ENCODE measurements at regions not wholly inside any gene's neighbourhood (a gene's known extent, or its start where the extent isn't known, plus 50 kb on each side); places are given as distances from the start of the nearest gene placed in this dataset.

DNA sequence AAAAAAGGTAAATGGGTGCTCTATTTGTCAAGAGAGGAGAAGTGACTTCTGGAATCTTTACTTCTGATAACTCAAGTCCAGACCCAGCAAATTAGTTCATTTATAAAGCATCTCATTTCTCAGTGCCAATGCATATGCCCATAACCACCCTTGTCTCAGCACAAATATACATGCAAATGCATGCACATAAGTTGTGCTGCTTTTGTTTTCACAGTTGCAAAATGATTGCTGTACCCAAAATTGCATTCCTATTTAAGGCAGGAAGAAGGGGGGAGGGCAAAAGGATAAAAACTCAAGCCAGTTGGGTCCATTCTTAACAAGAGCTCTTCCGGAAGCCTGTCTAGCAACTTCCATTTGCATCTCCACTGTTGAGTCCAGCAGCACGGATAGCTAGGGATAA, 61.3 kb upstream of the FAM20A start:
- TF ChIP-seq ZBTB7A (IDR thresholded peaks at IDR 0.05; ENCODE audit: low read depth), result no peak
- TF ChIP-seq, protein P1, sequence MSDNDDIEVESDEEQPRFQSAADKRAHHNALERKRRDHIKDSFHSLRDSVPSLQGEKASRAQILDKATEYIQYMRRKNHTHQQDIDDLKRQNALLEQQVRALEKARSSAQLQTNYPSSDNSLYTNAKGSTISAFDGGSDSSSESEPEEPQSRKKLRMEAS (IDR thresholded peaks at IDR 0.05), result no peak
- no peak for TF ChIP-seq NFIC (IDR thresholded peaks at IDR 0.05)
- no peak for TF ChIP-seq EP300 (IDR thresholded peaks at IDR 0.05; ENCODE audit: borderline replicate concordance)
- TF ChIP-seq EGR1 (IDR thresholded peaks at IDR 0.05), result no peak
- TF ChIP-seq YY1 (IDR thresholded peaks at IDR 0.05; ENCODE audit: low read depth), result no peak
- no peak for TF ChIP-seq TAF1 (IDR thresholded peaks at IDR 0.05; ENCODE audit: low read depth)
- TF ChIP-seq TCF12 (IDR thresholded peaks at IDR 0.05; ENCODE audit: low read depth), result no peak
- no peak for TF ChIP-seq CEBPB (IDR thresholded peaks at IDR 0.05)
- TF ChIP-seq CREB1 (IDR thresholded peaks at IDR 0.05; ENCODE audit: low read depth), result no peak
- no peak for TF ChIP-seq FOXM1 (IDR thresholded peaks at IDR 0.05; ENCODE audit: borderline replicate concordance, low read depth)
- TF ChIP-seq, protein P2, sequence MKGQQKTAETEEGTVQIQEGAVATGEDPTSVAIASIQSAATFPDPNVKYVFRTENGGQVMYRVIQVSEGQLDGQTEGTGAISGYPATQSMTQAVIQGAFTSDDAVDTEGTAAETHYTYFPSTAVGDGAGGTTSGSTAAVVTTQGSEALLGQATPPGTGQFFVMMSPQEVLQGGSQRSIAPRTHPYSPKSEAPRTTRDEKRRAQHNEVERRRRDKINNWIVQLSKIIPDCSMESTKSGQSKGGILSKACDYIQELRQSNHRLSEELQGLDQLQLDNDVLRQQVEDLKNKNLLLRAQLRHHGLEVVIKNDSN (IDR thresholded peaks at IDR 0.05), result no peak
- no peak for TF ChIP-seq RAD21 (IDR thresholded peaks at IDR 0.05; ENCODE audit: low read depth)
- TF ChIP-seq, protein P3, sequence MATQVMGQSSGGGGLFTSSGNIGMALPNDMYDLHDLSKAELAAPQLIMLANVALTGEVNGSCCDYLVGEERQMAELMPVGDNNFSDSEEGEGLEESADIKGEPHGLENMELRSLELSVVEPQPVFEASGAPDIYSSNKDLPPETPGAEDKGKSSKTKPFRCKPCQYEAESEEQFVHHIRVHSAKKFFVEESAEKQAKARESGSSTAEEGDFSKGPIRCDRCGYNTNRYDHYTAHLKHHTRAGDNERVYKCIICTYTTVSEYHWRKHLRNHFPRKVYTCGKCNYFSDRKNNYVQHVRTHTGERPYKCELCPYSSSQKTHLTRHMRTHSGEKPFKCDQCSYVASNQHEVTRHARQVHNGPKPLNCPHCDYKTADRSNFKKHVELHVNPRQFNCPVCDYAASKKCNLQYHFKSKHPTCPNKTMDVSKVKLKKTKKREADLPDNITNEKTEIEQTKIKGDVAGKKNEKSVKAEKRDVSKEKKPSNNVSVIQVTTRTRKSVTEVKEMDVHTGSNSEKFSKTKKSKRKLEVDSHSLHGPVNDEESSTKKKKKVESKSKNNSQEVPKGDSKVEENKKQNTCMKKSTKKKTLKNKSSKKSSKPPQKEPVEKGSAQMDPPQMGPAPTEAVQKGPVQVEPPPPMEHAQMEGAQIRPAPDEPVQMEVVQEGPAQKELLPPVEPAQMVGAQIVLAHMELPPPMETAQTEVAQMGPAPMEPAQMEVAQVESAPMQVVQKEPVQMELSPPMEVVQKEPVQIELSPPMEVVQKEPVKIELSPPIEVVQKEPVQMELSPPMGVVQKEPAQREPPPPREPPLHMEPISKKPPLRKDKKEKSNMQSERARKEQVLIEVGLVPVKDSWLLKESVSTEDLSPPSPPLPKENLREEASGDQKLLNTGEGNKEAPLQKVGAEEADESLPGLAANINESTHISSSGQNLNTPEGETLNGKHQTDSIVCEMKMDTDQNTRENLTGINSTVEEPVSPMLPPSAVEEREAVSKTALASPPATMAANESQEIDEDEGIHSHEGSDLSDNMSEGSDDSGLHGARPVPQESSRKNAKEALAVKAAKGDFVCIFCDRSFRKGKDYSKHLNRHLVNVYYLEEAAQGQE (IDR thresholded peaks at IDR 0.05; ENCODE audit: low read depth), result no peak
- no peak for TF ChIP-seq TEAD4 (IDR thresholded peaks at IDR 0.05)

DNA sequence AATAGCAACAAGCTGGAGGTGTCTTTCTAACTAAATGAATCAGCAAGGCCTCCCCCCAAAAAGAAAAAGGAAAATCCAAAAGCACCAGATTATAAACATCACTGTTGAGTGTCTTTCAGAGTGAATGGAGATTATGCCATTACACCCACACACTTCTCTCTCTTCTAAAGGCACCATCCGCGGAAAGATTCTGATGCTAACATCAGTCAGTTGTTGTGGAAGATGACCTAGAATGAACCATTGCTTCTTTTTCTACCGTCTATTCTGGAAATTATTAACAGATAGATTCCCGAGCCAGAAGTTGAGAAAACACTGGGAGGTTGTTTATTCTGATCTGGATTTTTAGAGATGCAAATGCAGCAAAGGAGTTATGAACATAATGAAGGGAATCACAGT, 60.9 kb upstream of the FAM20A start:
- TF ChIP-seq CREB1 (IDR thresholded peaks at IDR 0.05; ENCODE audit: low read depth), result no peak
- TF ChIP-seq NFIC (IDR thresholded peaks at IDR 0.05), result no peak
- TF ChIP-seq EP300 (IDR thresholded peaks at IDR 0.05; ENCODE audit: borderline replicate concordance), result no peak
- TF ChIP-seq RAD21 (IDR thresholded peaks at IDR 0.05; ENCODE audit: low read depth), result no peak
- TF ChIP-seq, protein P3 (IDR thresholded peaks at IDR 0.05; ENCODE audit: low read depth), result no peak
- TF ChIP-seq, protein P1 (IDR thresholded peaks at IDR 0.05), result no peak
- TF ChIP-seq, protein P2 (IDR thresholded peaks at IDR 0.05), result no peak
- TF ChIP-seq TCF12 (IDR thresholded peaks at IDR 0.05; ENCODE audit: low read depth), result no peak
- TF ChIP-seq ZBTB7A (IDR thresholded peaks at IDR 0.05; ENCODE audit: low read depth), result no peak
- TF ChIP-seq CEBPB (IDR thresholded peaks at IDR 0.05), result no peak
- no peak for TF ChIP-seq FOXM1 (IDR thresholded peaks at IDR 0.05; ENCODE audit: borderline replicate concordance, low read depth)
- TF ChIP-seq EGR1 (IDR thresholded peaks at IDR 0.05), result no peak
- no peak for TF ChIP-seq TAF1 (IDR thresholded peaks at IDR 0.05; ENCODE audit: low read depth)
- no peak for TF ChIP-seq YY1 (IDR thresholded peaks at IDR 0.05; ENCODE audit: low read depth)
- no peak for TF ChIP-seq TEAD4 (IDR thresholded peaks at IDR 0.05)

DNA sequence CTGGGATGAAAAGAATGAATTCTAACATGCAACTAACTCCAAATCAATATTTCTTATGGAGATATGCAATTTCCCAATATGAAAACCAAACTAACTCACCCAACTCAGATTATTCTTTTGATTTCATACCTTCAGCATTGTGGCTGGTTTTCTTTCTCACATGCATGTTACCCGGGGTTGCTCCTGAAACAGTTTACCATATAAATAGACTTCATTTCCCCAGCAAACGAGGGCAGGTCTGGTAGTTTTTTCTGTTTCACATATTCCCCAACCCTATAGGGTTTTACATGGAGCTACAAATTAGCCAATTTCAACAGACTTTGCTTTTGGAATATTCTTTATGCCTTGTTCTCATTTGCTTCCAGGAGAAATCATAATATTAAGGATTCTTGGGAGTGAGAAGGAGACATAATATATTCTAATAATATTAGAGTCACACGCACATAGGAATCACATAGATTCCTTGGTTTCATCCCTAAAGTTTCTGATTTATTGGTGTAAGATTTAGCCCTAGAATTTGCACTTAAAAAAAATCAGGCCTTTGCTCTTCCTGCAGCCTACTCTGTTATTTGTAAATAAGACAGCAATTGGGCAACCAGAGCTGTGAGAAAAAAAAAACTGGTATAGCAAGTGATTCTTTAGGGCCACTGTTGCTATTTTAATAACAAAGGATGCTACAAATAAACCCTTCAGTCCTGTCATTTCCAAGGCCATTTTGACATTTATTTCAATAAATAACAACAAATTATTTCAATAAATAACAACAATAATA, 60.3 kb upstream of the FAM20A start:
- TF ChIP-seq NFIC (IDR thresholded peaks at IDR 0.05), result no peak

DNA sequence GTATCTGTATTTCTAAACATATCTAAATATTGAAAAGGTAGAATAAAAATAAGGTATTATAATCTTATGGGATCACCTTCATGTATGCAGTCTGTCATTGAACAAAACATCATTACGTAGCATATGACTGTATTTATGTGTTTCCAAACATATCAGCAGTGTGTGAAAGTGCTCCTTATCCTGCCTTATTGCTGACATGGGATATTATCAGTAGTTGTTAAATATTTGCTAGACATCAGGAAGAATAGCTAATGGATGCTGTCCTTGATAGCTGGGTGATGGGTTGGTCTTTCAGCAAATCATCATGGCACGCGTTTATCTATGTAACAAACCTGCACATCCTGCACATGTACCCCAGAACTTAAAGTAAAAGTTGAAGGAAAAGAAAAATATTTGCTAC, 59.1 kb upstream of the FAM20A start:
- TF ChIP-seq TAF1 (IDR thresholded peaks at IDR 0.05; ENCODE audit: low read depth), result no peak
- TF ChIP-seq ZBTB7A (IDR thresholded peaks at IDR 0.05; ENCODE audit: low read depth), result no peak
- no peak for TF ChIP-seq EGR1 (IDR thresholded peaks at IDR 0.05)
- TF ChIP-seq YY1 (IDR thresholded peaks at IDR 0.05; ENCODE audit: low read depth), result no peak
- TF ChIP-seq, protein P3 (IDR thresholded peaks at IDR 0.05; ENCODE audit: low read depth), result no peak
- TF ChIP-seq FOXM1 (IDR thresholded peaks at IDR 0.05; ENCODE audit: borderline replicate concordance, low read depth), result no peak
- TF ChIP-seq, protein P2 (IDR thresholded peaks at IDR 0.05), result no peak
- no peak for TF ChIP-seq TCF12 (IDR thresholded peaks at IDR 0.05; ENCODE audit: low read depth)
- no peak for TF ChIP-seq TEAD4 (IDR thresholded peaks at IDR 0.05)
- no peak for TF ChIP-seq CEBPB (IDR thresholded peaks at IDR 0.05)
- no peak for TF ChIP-seq NFIC (IDR thresholded peaks at IDR 0.05)
- no peak for TF ChIP-seq EP300 (IDR thresholded peaks at IDR 0.05; ENCODE audit: borderline replicate concordance)
- TF ChIP-seq, protein P1 (IDR thresholded peaks at IDR 0.05), result no peak
- no peak for TF ChIP-seq RAD21 (IDR thresholded peaks at IDR 0.05; ENCODE audit: low read depth)
- TF ChIP-seq CREB1 (IDR thresholded peaks at IDR 0.05; ENCODE audit: low read depth), result no peak

All from Ishikawa (cell line).